ENCODE measurements at regions not wholly inside any gene's neighbourhood (a gene's known extent, or its start where the extent isn't known, plus 50 kb on each side); places are given as distances from the start of the nearest gene placed in this dataset.

- no peak for DNase-seq (ENCODE audit: low spot score)
Observed at GRCh38 chr18:38993342-38993741, 1427.7 kb upstream of the CELF4 start.

DNA sequence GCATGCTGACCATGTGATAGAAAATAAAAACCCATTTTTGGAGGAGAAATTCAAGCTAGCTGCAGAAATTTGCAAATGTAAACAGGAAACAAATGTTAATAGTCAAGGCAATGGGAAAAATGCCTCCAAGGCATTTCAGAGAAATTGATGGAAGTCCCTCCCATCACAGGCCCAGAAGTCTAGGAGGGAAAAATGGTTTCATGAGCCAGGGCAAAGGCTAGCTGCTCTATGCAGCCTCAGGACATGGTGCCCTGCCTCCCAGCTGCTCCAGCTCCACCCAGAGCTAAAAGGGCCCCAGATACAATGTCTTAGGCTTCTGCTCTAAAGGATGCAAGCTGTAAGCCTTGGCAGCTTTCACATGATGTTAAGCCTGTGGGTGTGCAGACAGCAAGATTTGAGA is 1419.4 kb upstream of the CELF4 start:
- no peak for DNase-seq (ENCODE audit: low spot score)

DNA sequence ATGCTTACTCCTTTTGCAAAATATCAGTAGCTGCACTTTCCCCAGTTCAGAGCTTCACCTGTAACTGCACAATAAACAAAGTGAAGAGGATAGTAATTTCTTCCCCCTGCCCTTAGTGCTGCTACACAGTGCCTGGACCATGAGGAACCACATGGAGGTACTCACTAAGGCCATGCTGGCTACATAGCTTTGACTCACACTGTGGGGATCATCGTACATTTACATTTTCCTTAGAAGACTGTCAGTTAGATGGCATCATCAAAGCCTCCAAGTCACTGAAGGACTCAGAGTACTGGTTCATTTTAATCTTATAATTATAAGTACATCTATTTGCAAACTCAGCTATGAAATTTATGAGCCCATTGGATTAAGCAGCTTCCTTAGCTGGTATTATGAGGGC is 1416.5 kb upstream of the CELF4 start:
- no peak for DNase-seq (ENCODE audit: low spot score)

- DNase-seq (ENCODE audit: low spot score), result no peak
Observed at GRCh38 chr18:38981389-38981788, 1415.8 kb upstream of the CELF4 start.

DNA sequence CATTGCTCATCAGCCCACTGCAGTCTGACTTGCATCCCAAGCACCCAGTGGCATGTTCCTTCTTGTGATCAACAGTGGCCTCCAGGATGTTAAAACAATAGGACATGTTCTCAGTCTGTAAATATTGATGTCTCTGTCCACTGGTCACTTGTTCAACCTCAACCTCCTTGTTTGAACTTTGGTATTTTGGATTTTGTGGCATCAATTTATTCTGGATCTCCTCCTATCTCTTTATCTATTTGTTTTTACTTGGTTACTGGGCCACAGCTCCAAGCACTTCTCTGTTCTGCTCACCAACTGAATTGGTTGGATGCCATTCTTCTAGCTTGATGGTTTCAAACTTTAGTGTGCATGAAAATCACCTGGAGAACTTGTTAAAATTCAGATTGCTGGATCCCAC is 1414.8 kb upstream of the CELF4 start:
- no peak for DNase-seq (ENCODE audit: low spot score)

- no peak for DNase-seq (ENCODE audit: low spot score)
Observed at GRCh38 chr18:38972571-38972970, 1407.0 kb upstream of the CELF4 start.

- no peak for DNase-seq (ENCODE audit: low spot score)
Observed at GRCh38 chr18:38971881-38972280, 1406.3 kb upstream of the CELF4 start.

DNA sequence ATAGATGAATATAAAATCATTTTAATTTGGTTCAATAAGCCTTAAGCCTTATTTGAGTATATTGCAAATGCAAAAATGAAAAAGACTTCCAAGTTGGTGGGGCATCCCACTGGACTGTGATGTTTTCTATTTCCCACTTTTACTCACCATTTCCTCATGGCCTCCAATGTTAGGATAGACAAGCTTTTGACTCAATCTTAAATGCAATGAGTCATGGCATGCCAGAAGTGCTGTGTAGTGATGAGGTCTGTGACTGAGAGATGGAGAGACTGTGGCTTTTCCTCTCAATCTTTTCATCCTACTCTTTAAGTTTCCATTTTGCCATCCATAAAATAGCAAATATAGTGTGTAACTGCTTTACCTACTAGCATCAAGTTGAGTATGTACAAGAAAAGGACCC is 1401.2 kb upstream of the CELF4 start:
- no peak for DNase-seq (ENCODE audit: low spot score)

- DNase-seq (ENCODE audit: low spot score), result no peak
Observed at GRCh38 chr18:38963943-38964660, 1398.5 kb upstream of the CELF4 start.

DNA sequence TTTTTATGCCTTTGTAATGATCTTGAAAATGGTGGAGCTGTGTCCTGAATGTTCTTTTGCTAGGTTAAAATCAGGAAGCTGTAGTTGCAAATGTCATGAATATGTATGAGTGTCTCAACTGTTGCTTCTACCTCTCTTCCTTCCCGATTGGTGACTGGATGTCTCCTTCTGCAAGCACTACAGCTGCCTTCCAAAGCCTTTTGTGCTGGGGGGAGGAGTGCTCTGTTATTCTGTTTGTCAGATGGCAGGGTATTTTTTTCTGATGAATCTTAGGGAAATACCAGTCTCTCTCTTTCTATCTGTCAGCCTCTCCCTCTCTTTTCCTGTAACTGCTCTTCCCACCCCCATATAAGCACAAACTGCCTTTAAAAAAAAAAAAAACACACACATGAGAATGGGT is 1396.3 kb upstream of the CELF4 start:
- no peak for DNase-seq (ENCODE audit: low spot score)

- DNase-seq (ENCODE audit: low spot score), result no peak
Observed at GRCh38 chr18:38957736-38958135, 1392.1 kb upstream of the CELF4 start.

DNA sequence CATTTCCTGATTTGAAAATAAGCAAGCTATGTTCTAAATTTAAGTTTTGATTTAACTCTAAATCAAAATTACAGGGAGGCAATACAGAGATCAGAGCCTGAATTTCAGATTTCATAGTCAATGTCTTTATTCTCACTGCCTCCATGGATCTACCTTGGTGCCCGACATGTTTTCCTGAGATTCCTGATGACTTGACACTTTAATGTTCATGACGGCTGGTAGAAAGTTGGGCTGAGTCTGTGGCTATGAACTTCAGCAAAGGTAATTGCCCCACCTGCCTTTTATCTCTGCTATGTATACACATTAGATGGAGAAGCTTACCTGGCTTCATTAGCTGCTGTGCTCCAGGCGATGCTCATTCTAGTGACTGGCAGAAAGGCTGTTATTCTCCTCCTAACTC is 1390.5 kb upstream of the CELF4 start:
- DNase-seq (ENCODE audit: low spot score), result no peak

- no peak for DNase-seq (ENCODE audit: low spot score)
Observed at GRCh38 chr18:38951633-38952032, 1386.0 kb upstream of the CELF4 start.

- no peak for DNase-seq (ENCODE audit: low spot score)
Observed at GRCh38 chr18:38948436-38948835, 1382.8 kb upstream of the CELF4 start.

GRCh38 chr18:38944446-38945024 is 1378.9 kb upstream of the CELF4 start:
- DNase-seq (ENCODE audit: low spot score), result no peak

GRCh38 chr18:38941711-38942561 is 1376.3 kb upstream of the CELF4 start:
- DNase-seq (ENCODE audit: low spot score), result no peak

- no peak for DNase-seq (ENCODE audit: low spot score)
Observed at GRCh38 chr18:38940863-38941531, 1375.4 kb upstream of the CELF4 start.

- no peak for DNase-seq (ENCODE audit: low spot score)
Observed at GRCh38 chr18:38940475-38940862, 1374.9 kb upstream of the CELF4 start.

DNA sequence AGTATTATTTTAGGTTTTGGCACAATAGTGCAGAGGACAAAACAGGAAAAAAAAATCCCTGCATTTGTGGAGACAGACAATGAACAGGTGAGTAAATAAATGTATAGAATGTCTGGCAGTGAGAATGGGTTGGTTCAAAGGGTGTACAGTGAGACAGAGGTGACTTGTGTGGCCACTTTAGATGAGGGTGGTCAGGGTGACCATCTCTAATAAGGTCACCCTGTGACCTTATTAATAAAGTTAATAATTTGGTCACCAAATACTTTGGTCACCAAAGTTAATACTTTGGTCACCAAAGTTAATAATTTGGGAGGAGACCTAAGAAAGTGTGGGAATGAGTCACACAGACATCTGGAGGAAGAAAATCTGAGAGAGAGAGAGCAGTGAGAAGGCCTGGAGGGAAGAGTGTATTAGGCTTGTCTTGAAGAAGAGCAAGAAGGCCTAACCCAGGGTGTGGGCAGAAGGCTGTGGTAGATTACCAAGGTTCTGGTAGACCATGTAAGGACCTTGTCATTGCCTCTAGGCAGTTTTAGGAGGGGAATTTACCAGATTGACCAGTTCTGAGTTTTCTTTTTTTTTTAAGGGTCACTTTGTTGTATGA is 1368.4 kb upstream of the CELF4 start:
- no peak for DNase-seq (ENCODE audit: low spot score)

- no peak for DNase-seq (ENCODE audit: low spot score)
Observed at GRCh38 chr18:38933322-38933721, 1367.7 kb upstream of the CELF4 start.

GRCh38 chr18:38932752-38933151 is 1367.2 kb upstream of the CELF4 start:
- DNase-seq (ENCODE audit: low spot score), result no peak

- DNase-seq (ENCODE audit: low spot score), result no peak
Observed at GRCh38 chr18:38931754-38932050, 1366.1 kb upstream of the CELF4 start.

Measured in ureter (tissue), 1 donor.